ENCODE measurements at regions not wholly inside any gene's neighbourhood (a gene's known extent, or its start where the extent isn't known, plus 50 kb on each side); places are given as distances from the start of the nearest gene placed in this dataset.

DNA sequence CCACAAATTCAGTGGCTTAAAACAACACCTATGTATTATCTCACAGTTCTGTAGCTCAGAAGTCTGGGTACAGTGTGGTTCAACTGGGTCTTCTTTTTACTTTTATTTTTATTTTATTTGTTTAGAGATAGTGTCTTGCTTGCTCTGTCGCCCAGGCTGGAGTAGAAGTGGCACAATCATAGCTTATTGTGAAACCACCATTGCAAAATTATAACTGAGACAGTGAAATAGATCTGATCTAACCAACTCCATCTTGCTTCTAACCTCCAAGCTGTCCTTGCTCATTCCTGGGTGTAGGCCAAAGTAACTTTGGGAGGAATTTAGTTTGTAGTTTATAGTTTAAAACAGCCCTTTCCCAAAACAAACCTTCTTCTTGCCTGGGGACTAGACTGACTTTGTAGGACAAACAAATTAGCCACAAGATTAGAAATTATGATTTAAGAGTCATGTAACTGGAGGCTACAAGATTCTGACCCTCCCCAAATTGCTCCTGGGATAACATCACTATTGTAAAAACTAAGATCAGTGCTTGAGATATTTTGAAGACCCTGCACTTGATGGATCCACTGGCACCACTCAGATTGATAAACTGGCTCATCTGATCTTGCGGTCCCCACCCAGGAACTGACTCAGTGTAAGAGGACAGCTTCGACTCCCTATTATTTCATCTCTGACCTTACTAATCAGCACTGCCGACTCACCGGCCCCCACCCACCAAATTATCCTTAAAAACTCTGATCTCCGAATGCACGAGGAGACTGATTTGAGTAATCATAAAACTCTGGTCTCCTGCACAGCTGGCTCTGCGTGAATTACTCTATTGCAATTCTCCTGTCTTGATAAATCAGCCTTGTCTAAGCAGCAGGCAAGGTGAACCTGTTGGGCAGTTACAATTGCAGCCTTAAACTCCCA, 193.4 kb upstream of the CDYL start:
- no peak for DNase-seq

DNA sequence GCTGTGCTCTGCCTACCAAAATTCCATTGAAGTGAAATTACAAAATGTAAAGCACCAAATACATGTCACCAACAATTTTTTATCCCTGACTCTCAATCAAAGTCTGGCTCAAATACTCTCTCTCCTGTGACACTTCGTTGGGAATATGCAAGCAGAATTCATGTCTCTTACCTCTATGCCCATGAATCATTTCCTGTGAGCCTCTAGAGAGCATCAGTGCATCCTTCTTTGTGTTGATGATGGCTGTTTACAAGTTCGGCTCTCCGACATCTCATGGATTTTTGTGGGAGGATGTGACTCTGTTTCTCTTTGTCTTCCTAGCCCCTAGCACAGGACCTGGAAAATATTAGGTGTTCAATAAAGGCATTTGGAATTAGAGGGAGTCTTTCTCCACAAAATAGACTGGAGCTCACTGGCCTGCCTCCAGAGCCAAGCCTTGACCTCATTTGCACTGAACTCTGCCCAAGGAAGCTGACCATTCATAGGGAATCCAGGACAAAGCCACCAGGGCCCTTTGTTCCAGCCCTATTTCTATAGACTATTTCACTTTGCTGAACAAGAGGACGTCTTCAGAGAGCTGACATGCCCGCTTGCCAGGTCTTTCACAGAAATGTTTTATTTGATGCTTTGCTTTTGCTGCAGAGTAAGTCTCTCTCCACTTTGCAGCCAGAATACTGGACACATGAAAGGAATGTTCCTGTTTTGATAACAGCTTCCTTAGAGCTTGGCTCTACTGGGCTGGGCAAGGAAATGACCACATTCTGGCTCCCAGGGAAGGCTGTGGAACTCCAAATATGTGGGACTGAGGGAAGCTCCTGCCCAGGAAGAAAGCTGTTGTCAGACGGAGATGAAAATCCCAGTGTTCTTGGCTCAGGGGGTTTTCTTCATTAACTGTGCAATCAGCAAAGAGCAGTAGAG, 194.5 kb upstream of the CDYL start:
- no peak for DNase-seq

GRCh38 chr6:4580361-4580760, 195.8 kb upstream of the CDYL start:
- no peak for DNase-seq

DNA sequence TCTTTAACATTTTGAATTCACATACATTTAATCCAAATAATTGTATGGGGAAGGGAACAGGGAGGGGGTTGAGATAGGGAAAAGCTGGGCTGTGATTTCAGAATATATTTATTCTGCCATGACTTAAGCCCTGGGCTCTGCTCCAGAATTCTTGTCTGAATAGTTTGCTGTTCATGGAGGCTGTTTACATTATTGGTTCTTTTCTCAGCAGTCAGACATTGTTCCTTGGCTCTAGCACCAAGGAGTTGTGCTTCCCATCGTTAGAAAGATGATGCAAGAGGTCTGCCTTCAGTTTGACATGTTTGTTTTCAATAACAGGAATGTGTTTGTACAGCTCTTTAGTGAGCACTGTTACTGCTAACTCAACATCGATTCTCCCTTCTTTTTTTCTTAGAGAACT, 198.8 kb upstream of the CDYL start:
- no peak for DNase-seq

- no peak for DNase-seq
Observed at GRCh38 chr6:4575714-4576113, 200.5 kb upstream of the CDYL start.

- DNase-seq = no peak
Observed at GRCh38 chr6:4574007-4574406, 202.2 kb upstream of the CDYL start.

DNA sequence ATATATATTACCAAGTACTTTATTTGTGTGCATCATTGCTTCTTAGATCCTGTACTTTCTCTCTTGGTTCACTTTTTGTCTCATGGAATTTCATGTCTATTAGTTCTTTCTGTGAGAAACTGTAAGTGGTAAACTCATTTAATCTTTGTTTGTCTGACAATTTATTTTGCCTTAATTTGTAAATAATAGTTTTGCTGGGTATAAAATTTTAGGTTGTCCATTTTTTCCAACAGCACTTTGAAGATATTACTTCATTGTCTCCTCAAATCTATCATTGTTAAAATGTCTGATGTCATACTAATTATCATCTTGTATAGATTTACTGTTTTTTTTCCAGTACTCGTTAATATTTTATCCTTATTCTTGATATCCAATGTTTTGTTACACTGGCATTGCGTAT, 205.2 kb upstream of the CDYL start:
- no peak for DNase-seq

DNA sequence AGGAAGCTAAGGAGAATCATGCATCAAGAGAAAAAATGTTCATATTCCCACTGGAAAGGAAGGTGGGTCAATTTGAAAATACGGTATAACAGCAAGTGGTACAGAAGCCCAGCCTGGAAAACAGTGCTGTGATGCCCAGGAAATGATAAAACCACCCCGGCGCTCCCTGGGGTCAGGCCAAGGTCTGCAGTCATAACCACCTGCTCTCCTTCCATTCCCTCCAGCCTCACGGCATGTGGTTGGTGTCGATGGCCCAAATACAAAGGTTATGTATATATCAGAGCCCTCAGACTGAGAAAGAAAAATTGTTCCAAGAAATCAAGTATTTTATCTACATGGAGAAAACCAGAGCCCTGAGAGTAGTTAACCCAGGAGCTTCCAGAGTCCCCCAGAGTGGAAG, 208.1 kb upstream of the CDYL start:
- DNase-seq = no peak

- DNase-seq = no peak
Observed at GRCh38 chr6:4567141-4567540, 209.1 kb upstream of the CDYL start.

DNA sequence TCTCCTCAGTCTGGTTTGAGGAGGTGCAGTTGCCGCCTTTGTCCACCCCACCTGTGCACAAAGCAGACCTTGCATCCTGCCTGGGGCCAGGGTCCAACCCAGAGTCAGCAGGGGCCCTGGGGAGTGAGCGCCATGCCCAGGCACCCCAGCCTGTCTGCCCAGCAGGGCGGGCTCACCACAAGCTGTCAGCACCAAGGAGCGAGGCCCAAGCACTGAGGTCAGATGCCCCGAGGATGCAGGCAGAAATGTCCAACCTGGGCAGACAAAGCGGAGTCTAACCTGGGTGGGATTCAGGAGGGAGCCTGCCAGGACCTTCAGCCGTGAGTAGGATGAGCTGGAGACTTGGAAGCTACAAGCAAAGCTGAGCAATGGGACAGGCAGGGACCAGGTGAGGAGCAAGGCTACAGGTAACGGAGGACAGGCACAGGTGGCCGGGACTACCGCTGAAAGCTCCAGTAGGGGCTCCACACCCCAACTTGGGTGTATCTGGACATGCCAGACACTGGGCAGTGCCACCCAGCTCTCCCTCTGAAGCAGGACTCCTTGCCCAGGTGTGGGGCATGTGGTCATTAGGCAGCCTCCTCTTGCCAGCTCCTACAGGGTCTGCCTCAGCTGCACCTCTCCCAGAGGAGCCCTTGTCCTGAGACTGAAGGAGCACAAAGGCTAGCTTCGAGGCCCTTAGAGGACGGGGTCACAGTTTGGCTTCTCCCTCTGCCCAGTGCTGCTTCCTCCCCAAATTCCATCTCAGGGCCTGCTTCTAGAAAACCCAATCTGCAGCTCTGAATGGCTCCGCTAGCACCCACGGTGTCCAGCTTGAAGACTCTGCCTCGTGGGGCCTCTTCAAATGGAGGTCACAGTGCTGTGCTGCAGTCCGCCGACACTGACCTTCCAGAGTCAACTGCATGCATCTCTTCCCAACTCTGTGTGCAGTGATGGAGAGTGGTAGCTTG, 210.6 kb upstream of the CDYL start:
- DNase-seq = no peak

- DNase-seq = no peak
Observed at GRCh38 chr6:4564801-4565271, 211.4 kb upstream of the CDYL start.

DNA sequence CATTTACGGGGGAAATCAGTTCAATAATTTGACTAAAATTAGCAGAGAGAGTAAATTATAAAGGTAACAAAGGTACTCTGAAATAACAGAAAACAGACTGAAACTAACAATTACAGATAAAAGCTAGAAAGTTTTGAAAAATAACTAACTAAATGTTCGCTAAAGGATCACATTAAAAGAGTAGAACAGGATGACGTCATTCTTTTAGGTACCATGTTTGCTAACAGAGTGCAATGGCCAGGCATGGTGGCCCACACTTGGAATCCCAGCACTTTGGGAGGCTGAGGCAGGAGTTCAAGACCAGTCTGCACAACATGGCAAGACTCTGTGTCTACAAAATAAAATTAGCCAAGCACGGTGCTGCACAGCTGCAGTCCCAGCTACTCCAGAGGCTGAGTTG, 212.3 kb upstream of the CDYL start:
- no peak for DNase-seq

DNA sequence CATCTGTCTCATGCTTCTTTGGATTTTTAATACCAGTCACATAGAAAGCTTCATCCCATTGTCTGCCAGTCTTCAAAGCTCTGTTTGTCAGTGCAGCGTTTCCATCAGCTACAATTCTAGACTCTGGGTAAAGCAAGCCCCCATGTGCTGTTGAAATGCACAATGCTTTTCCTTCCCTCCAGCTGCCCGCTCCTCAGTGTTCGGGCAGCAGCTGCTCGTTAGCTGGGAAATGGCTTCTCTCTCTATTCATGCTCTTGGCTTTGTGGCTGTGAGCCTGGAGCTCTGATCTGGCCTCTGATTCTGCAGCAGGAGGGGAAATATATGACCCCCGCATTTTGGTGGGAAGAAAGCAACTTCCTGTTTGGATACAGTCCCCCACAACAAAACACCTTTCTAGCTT, 213.0 kb upstream of the CDYL start:
- no peak for DNase-seq

DNA sequence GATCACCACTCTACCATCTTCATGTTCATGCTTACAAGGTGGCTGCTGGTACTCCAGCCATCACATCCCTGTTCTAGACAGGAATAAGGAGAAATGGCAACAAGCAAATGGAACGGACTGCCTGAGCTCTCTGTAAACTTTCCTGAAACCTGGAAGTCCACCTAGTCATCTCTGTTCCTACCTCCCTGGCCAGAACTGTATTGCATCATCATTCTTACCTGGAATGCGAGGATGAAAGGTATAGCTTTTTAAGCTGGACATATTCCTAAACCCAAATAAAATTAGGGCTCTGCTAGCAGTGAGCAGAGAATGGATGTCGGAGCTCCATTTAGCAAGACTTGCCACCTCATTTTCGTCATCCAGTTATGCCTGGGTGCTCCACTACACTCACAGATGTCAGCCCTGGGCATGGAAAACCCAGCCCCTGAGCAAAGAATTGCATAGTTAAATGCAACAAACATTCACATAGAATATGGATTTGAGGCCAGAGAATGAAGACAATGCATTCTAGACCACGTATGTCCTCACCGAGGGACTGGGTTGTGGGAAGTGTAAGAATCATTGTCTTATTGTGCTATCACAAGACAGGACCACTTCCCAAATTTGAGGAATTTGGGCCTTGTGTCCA, 214.3 kb upstream of the CDYL start:
- no peak for DNase-seq

DNA sequence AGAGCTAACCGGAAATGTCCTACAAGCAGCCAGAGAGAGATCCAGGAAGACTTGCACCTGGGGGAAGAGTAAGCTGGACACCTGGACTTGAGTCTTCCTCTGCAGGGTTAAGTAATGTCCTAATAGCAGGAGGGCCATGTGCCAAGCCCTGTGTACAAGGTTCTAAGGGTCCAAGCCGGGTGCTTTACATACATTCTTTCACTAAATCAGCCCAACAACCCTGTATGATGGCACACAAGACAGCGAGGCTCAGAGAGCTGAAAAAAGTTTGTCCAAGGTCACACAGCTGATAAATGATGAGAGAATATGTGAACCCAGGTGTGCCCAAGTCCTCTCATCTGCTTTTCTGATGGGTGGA, 215.1 kb upstream of the CDYL start:
- no peak for DNase-seq

- no peak for DNase-seq
Observed at GRCh38 chr6:4560221-4561077, 215.8 kb upstream of the CDYL start.

DNA sequence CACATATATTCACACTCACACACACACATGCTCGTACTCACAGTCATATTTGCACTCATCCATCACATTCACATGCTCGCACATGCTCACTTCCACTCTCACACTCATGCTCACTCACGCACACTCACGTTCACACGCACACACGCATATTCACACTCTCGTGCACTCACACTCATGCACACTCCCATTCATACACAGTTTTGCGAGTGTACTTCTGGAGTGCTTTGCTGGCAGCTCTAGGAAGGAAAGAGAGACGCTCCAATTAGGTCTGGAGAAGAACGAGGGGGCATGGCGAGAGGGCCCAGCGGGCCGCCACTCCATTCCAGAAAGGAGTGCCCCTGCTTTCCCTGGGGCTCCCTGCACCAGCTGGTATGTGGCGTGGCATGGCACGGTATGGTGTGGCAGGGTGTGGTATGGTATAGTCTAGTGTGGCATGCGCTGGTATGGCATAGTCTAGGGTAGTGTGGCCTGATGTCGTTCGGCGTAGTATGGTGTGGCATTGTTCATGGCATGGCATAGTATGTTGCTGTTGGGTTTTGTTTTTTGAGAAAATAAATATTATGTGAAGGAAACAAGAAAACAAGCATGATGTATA, 216.8 kb upstream of the CDYL start:
- DNase-seq = no peak

DNA sequence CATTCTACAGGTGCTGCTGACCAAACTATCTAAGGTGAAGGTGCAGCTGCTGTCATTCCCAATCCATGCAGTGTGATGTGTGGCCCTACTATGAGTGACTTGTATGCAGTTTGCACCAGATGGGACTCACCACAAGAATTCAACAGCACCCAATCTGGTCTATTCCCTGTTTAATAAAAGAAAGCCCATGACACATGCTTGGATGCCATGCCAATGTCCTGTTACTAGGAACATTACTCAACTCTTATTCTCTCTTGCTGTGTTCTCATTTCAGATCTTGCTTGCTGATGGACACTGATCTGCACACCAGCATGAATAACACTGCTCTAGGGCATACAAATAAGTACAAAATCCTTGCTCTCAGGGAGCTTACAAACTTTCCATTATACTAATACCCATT, 221.6 kb upstream of the CDYL start:
- DNase-seq = no peak

DNA sequence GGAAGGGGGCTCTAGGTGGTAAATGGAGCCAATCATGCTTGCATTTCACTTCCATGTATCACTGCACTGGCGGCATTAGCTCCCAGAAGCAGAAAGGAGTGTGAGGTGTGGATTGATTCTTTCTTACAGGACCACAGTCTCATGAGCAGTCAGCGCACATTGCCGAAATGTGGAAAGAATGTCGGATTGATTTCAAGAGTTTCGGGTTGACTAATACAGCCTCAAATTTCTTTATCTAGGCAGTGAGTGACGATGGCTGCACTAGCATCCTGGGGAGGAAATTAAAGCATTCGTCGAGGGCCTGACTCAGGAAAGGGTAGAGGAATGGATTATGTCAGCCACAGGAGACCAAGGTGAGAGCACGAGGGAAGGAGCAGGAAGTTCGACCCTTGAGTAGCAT, 222.8 kb upstream of the CDYL start:
- no peak for DNase-seq

GRCh38 chr6:4550227-4550597, 226.0 kb upstream of the CDYL start:
- no peak for DNase-seq
